ENCODE measurements at regions not wholly inside any gene's neighbourhood (a gene's known extent, or its start where the extent isn't known, plus 50 kb on each side); places are given as distances from the start of the nearest gene placed in this dataset.
A peak's percentile ranks its signal among the peaks of the same experiment; 100 is the strongest.

- DNase-seq (ENCODE audit: low read depth): no peak
- no peak overlapping the region for H3K4me3 ChIP-seq (ENCODE audit: low read depth, low read length)
- no peak for TF ChIP-seq CTCF (IDR thresholded peaks at IDR 0.05; ENCODE audit: insufficient read depth, low read length)
Measured at GRCh38 chr3:144063306-144063705, 91.7 kb downstream of the DIPK2A start.

- DNase-seq (ENCODE audit: low read depth): no peak
- TF ChIP-seq CTCF (IDR thresholded peaks at IDR 0.05; ENCODE audit: insufficient read depth, low read length): no peak
- no peak overlapping the region for H3K4me3 ChIP-seq (ENCODE audit: low read depth, low read length)
Measured at GRCh38 chr3:144067059-144067458, 95.4 kb downstream of the DIPK2A start.

GRCh38 chr3:144073698-144074097 lies 102.1 kb downstream of the DIPK2A start:
- no peak overlapping the region for H3K4me3 ChIP-seq (ENCODE audit: low read depth, low read length)
- DNase-seq (ENCODE audit: low read depth): no peak
- TF ChIP-seq CTCF (IDR thresholded peaks at IDR 0.05; ENCODE audit: insufficient read depth, low read length): no peak

- H3K4me3 ChIP-seq (ENCODE audit: low read depth, low read length): no peak overlapping the region
- DNase-seq (ENCODE audit: low read depth): no peak
- TF ChIP-seq CTCF (IDR thresholded peaks at IDR 0.05; ENCODE audit: insufficient read depth, low read length): no peak
Measured at GRCh38 chr3:144079634-144080033, 108.0 kb downstream of the DIPK2A start.

- no peak overlapping the region for H3K4me3 ChIP-seq (ENCODE audit: low read depth, low read length)
- no peak for DNase-seq (ENCODE audit: low read depth)
- no peak for TF ChIP-seq CTCF (IDR thresholded peaks at IDR 0.05; ENCODE audit: insufficient read depth, low read length)
Measured at GRCh38 chr3:144084929-144085328, 113.3 kb downstream of the DIPK2A start.

GRCh38 chr3:144085964-144086363 lies 114.3 kb downstream of the DIPK2A start:
- no peak overlapping the region for H3K4me3 ChIP-seq (ENCODE audit: low read depth, low read length)
- TF ChIP-seq CTCF (IDR thresholded peaks at IDR 0.05; ENCODE audit: insufficient read depth, low read length): no peak
- DNase-seq (ENCODE audit: low read depth): peak; percentile 56

GRCh38 chr3:144096016-144096415 lies 124.4 kb downstream of the DIPK2A start:
- TF ChIP-seq CTCF (IDR thresholded peaks at IDR 0.05; ENCODE audit: insufficient read depth, low read length): no peak
- no peak for DNase-seq (ENCODE audit: low read depth)
- no peak overlapping the region for H3K4me3 ChIP-seq (ENCODE audit: low read depth, low read length)

Measured in fibroblast of the aortic adventitia (primary cell).